IPS DF 6.9 (cell line): ENCODE measurements at regions not wholly inside any gene's neighbourhood (a gene's known extent, or its start where the extent isn't known, plus 50 kb on each side); places are given as distances from the start of the nearest gene placed in this dataset.

Experiments used
- DNase-seq: peaks from one replicate; pipeline ENCODE4 v3.0.0-alpha.2; 2013; ENCODE audit warnings: low read depth, low spot score
- H3K27ac ChIP-seq: one replicate; pipeline ENCODE4 v1.5.1; 2013; ENCODE audit warnings: low read length, control low read depth
- H3K27me3 ChIP-seq: 2 replicates; pipeline ENCODE4 v1.6.1; 2013; ENCODE audit warnings: mild to moderate bottlenecking, low read length; ENCODE audit not compliant: control insufficient read depth, insufficient read depth
- H3K36me3 ChIP-seq: 2 replicates; pipeline ENCODE4 v1.6.1; 2013; ENCODE audit warnings: low read length; ENCODE audit not compliant: control insufficient read depth, insufficient read depth
- H3K4me1 ChIP-seq: 2 replicates; pipeline ENCODE4 v1.6.1; 2013; ENCODE audit warnings: low read length; ENCODE audit not compliant: control insufficient read depth, insufficient read depth
- H3K4me3 ChIP-seq: 2 replicates; pipeline ENCODE4 v1.5.1; 2013; ENCODE audit warnings: mild to moderate bottlenecking, low read length
- H3K9me3 ChIP-seq: 2 replicates; pipeline ENCODE4 v1.6.1; 2013; ENCODE audit warnings: low read length, inconsistent platforms; ENCODE audit not compliant: control insufficient read depth, insufficient read depth
- WGBS: extraction: QIAGEN DNeasy Blood & Tissue Kit; methylation state at CpG from one replicate; pipeline ENCODE4 v1.1.7; 2013; ENCODE audit warnings: mixed read lengths, missing lambda C conversion rate; ENCODE audit not compliant: insufficient read length, insufficient coverage; 5-methylcytosine and 5-hydroxymethylcytosine counted together

DNA sequence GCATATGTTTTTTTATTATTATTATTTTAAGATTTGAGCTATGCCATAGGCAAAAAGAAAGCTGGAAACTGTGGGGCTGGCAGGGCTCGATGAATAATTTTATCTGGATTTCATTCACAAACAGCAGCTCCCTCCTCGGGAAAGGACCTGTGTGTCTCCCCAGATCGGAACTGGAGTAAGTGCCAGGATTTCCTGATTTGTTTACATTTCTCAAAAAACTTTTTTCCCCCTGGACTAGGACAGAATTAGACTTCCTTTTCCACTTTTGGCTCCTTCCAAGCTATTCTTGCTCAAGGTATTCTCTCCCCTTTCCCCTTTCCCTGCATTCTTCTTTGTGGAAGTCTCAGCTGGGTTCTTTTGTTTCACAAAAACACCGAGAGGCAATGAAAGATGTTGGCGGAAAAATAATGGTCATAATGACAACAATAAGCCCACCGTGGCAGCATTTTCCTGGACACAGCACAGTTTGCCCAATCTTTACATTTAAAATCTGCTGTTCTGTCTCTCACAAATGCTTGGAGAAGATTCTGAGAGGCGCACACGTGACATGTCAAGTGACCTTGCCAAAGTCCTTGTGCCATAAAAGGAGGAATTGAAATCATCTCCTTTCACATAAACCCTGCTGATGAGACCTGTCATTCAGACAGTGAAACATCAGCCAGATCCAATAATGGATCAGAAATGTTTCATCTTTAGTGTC, 85.8 kb upstream of the PREP start:
- Histone ChIP-seq H3K27ac (no peak overlapping the region), H3K27me3 (no peaks in the 10 kb centered on the region), H3K9me3 (no peaks in the 10 kb centered on the region), H3K4me3 (no peak overlapping the region), H3K4me1 (no peaks in the 10 kb centered on the region), H3K36me3 (no peaks in the 10 kb centered on the region)
- DNase-seq: no peak
- no CpG with 5 or more reads among the region's 8 CpGs for WGBS

DNA sequence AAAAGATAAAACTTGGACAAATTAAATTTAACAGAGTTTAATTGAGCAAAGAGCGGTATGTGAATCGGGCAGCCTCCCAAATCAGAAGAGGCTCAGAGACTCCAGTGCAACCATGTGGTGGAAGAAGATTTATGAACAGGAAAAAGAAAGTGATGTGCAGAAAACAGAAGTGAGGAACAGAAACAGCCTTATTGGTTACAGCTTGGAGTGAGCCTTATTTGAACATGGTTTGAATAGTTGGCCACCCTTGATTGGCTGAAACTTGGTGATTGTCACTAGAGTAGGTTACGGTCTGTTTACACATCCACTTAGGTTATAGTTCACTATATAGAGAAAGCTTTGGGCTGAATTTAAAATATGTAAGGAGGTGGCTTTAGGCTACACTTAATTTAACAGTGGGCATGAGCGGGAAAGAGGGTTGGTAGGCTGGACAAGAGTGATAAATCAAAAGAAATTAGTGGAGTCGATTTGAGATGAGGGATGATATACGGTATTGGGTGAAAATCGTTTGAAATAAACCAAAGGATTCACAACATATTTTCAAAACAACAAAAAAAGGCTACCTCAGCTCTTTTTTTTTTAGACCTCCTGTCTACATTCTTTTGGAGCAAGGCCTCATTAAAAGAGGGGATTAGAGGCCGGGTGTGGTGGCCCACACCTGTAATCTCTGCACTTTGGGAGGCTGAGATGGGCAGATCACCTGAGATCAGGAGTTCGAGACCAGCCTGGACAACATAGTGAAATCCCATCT, 84.3 kb upstream of the PREP start:
- Histone ChIP-seq H3K9me3 (no peaks in the 10 kb centered on the region), H3K27me3 (no peaks in the 10 kb centered on the region), H3K27ac (no peak overlapping the region), H3K36me3 (no peaks in the 10 kb centered on the region), H3K4me1 (no peaks in the 10 kb centered on the region), H3K4me3 (no peak overlapping the region)
- no peak for DNase-seq
- 100% methylated on average over 1 of the region's 9 CpGs for WGBS

DNA sequence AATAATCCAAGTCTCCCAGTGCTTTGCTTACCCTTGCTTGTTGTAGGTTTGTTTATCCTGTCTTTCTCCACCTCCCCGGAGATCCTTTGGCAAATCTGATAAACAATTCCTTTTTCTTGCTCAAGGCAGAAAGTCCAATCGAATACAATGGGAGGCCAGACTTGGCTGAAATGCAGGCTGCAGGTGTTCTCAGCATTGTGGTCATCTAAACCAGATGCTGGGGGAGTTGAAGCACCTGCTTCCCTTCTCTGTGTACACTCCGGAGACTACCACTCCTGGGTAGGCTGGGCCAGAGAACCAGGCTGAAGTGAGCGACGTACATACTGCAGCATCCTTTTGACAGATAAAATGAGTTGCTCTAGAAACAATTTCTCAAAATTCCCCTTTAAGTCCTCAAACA, 82.6 kb upstream of the PREP start:
- Histone ChIP-seq H3K9me3 (no peaks in the 10 kb centered on the region), H3K4me3 (no peak overlapping the region), H3K27me3 (no peaks in the 10 kb centered on the region), H3K36me3 (no peaks in the 10 kb centered on the region), H3K4me1 (no peaks in the 10 kb centered on the region), H3K27ac (no peak overlapping the region)
- no CpG with 5 or more reads among the region's 5 CpGs for WGBS
- DNase-seq: no peak

DNA sequence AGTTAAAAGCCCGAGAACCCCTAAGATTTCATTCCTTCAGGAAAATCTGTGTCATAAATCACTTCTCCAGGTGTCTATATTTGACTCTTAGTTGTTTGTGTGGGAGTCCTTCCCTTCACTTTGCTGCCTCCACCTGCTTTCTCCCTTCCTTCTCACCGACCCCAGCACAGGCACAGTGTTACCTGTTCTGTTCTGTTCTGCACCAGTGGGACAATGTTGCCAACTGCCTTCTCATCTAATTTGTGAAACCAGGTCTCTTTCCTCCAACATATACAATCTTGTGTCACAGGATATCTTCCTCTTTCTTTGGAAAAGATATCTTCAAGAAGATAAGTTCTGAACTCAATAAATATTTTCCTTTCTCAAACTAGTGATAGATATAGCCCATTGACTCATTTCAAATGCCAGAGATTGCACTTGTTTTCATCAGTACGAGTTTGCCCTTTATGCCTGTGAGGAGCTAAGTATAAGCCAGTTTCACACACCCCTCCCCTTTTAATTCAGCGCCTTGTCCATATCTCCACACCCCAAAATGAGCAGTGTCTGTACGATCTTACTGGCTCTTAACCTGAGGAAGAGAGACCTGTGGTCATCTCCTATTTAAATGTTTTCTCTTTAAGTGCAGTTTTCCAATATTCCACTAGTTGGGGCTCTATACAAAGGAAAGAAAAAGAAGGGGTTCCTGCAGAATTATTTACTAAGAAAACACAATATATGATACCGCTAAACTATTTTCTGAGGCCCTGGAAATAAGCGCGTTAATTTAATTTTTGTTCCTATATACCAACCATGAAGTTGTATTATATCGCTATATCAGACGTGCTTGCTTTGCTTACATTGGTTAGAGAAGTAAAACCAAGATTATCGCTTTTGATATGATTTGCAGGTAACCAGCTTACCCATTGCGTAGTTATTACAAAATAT, 81.6 kb upstream of the PREP start:
- Histone ChIP-seq H3K27me3 (no peaks in the 10 kb centered on the region), H3K4me3 (no peak overlapping the region), H3K9me3 (no peaks in the 10 kb centered on the region), H3K4me1 (no peaks in the 10 kb centered on the region), H3K36me3 (no peaks in the 10 kb centered on the region), H3K27ac (no peak overlapping the region)
- no peak for DNase-seq
- WGBS: no CpG with 5 or more reads among the region's 12 CpGs

DNA sequence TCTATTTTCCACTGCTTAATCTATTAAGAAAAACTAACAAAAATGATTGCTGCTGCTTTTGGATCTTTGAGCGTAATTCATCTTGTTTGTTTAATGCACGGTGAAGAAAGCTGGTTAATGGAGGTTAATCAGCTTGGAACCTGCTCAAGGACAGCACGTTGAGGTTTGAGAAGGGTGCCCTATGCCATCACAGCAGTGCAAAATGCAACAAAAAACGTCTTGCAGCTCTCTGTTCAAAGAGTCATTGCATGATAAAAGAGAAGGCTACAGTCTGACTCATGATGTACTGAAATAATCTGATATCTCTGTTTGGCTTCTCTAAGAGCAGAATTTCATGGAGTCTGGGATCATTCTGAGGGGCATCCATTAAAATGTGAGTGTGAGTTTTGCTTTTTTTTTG, 80.6 kb upstream of the PREP start:
- no CpG with 5 or more reads among the region's 4 CpGs for WGBS
- no peaks in the 10 kb centered on the region for H3K27me3 ChIP-seq
- no peak overlapping the region for H3K4me3 ChIP-seq
- H3K27ac ChIP-seq: no peak overlapping the region
- no peaks in the 10 kb centered on the region for H3K36me3 ChIP-seq
- H3K4me1 ChIP-seq: no peaks in the 10 kb centered on the region
- no peaks in the 10 kb centered on the region for H3K9me3 ChIP-seq
- DNase-seq: no peak

DNA sequence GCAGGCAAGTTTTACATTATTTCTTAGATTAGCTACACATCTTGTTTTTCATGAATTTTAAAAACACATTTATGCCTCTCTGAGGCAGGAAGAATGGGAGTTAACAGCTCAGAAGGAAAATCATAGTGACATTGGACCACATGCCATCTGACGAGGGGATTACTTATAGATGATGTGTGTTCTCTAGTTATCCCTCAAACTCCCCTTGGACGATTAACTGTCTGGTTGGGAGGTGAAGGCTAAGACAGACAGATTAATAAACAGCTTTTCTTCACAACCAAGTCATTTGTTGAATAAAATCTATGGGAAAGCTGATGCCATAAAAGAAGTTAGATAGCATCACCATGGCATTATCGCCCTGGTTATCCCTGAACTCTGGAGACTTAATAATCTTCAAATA, 80.0 kb upstream of the PREP start:
- H3K4me3 ChIP-seq: no peak overlapping the region
- H3K4me1 ChIP-seq: no peaks in the 10 kb centered on the region
- H3K9me3 ChIP-seq: no peaks in the 10 kb centered on the region
- WGBS: no CpG with 5 or more reads among the region's 3 CpGs
- H3K27me3 ChIP-seq: no peaks in the 10 kb centered on the region
- H3K27ac ChIP-seq: no peak overlapping the region
- H3K36me3 ChIP-seq: no peaks in the 10 kb centered on the region
- DNase-seq: no peak

DNA sequence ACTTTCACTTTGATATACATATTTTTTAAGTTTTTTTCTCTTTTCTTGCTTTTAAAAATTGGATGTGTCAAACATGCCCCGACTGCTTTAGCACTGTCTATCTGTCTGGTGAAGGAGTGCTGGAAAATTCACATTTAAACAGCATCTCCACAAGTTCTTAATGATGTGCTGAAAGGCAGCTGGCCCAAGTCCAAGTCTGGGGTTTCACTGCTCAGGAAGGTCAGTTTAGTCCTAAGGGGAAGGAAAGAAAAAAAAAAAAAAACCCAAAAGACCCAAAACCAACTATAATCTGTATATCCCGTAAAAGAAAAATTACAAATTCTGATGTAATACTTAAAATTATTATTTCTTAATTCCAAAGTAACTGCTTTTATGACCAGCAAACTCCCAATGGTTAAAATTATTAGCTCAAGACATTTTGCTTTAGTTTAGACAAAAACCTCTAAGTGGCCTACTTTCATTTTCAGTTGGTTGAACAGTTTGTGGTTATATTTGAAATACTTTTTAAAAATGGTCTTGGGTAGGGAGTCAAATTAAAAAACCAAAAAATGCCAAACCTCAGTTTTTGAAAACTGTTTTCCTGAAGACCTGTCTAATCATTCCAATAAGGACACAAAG, 79.5 kb upstream of the PREP start:
- Histone ChIP-seq H3K4me1 (no peaks in the 10 kb centered on the region), H3K27me3 (no peaks in the 10 kb centered on the region), H3K36me3 (no peaks in the 10 kb centered on the region), H3K4me3 (no peak overlapping the region), H3K9me3 (no peaks in the 10 kb centered on the region), H3K27ac (no peak overlapping the region)
- DNase-seq: no peak
- no CpG with 5 or more reads among the region's 2 CpGs for WGBS

DNA sequence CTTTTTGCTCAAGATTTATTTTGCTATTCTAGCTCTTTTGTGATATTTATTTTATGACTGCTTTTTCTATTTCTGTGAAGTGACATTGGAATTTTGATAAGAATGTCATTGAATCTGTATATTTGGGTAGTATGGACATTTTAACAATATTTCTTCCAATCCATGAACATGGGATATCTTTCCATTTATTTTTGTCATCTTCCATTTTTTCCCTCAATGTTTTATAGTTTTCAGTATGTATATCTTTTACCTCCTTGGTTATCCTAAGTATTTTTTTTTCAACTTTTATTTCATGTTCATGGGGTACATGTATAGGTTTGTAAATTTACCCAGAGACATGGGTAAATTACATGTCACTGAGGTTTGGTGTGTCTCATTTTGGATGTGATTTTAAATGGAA, 74.1 kb upstream of the PREP start:
- no peaks in the 10 kb centered on the region for H3K27me3 ChIP-seq
- H3K4me3 ChIP-seq: no peak overlapping the region
- H3K9me3 ChIP-seq: no peaks in the 10 kb centered on the region
- H3K27ac ChIP-seq: no peak overlapping the region
- no peaks in the 10 kb centered on the region for H3K36me3 ChIP-seq
- peaks cover 5% of the 10 kb centered on the region for H3K4me1 ChIP-seq
- no peak for DNase-seq

DNA sequence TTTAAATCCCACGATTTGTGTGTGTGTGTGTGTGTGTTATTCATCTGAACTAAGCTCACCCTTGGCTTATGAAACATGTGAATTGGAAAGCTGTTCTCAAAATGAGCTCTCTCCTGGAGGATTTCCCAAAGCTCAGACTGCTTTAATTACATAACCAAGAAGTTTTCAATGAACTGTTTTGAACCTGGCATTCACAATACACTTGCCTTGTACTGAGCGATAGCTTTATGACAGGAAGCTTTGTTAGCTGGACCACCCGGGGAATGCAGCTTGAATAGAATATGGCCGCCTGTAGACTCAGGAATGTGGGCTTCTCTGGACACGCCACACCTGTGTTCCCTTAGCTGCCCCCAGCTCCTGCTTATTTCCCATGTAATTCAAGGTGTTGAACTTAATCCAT, 71.4 kb upstream of the PREP start:
- Histone ChIP-seq H3K9me3 (no peaks in the 10 kb centered on the region), H3K36me3 (no peaks in the 10 kb centered on the region), H3K4me1 (peaks cover 5% of the 10 kb centered on the region), H3K4me3 (no peak overlapping the region), H3K27me3 (no peaks in the 10 kb centered on the region), H3K27ac (no peak overlapping the region)
- no peak for DNase-seq
- WGBS: no CpG with 5 or more reads among the region's 5 CpGs

DNA sequence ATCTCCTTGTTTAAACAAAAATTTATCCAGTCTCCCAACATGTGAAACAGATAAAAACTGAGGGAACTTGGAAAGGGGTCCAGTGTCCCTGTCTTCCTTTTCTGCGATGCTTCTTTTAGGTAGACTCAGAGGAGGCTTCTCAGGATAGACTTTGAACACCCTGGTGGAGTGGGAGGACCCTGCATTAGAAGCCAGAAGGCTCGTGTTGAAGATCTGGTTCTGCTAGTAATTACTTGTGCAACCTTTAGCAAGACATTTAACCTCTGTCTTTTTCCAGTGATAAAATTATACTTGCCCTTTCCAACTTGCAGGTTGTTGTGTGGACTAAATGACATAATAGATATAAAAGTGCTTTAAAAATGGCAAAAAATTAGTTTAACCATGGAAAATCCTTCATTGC, 67.1 kb upstream of the PREP start:
- H3K27ac ChIP-seq: no peak overlapping the region
- WGBS: no CpG with 5 or more reads among the region's 2 CpGs
- H3K4me1 ChIP-seq: peaks cover 5% of the 10 kb centered on the region
- H3K36me3 ChIP-seq: no peaks in the 10 kb centered on the region
- H3K4me3 ChIP-seq: no peak overlapping the region
- no peak for DNase-seq
- no peaks in the 10 kb centered on the region for H3K9me3 ChIP-seq
- no peaks in the 10 kb centered on the region for H3K27me3 ChIP-seq
